Gastroesophageal sphincter (tissue), 4 donors: ENCODE measurements at regions not wholly inside any gene's neighbourhood (a gene's known extent, or its start where the extent isn't known, plus 50 kb on each side); places are given as distances from the start of the nearest gene placed in this dataset.

ENCODE experiments used
- ATAC-seq: fragments of 150-250 bp; one replicate; pipeline ENCODE4 v1.9.1; 2016; ENCODE audit warnings: mild to moderate bottlenecking, moderate library complexity
- H3K27ac ChIP-seq, 4 donors: fragments of 200-600 bp; sonication (generic) in 3 of 4; 1 replicate in 3 of 4; 2 replicates in 1 of 4; pipeline ENCODE4 v1.5.1; 2016 to 2019
- H3K27me3 ChIP-seq: fragments of 200-600 bp; sonication (generic); one replicate; pipeline ENCODE4 v1.5.1; 2019
- H3K36me3 ChIP-seq, 2 donors: fragments of 200-600 bp; sonication (generic); one replicate each; pipeline ENCODE4 v1.5.1; 2019; ENCODE audit warnings: control low read depth in 1 of 2
- H3K4me1 ChIP-seq, 3 donors: fragments of 200-600 bp; sonication (generic); 1 replicate in 2 of 3; 2 replicates in 1 of 3; pipeline ENCODE4 v1.5.1; 2016 to 2019; ENCODE audit warnings: control low read depth in 2 of 3
- H3K4me3 ChIP-seq, 2 donors: fragments of 200-600 bp; sonication (generic); one replicate each; pipeline ENCODE4 v1.5.1; 2019; ENCODE audit warnings: mild to moderate bottlenecking in 1 of 2, moderate library complexity in 1 of 2
- H3K9me3 ChIP-seq, 3 donors: fragments of 200-600 bp; sonication (generic); one replicate each; pipeline ENCODE4 v1.5.1; 2017 to 2019; ENCODE audit warnings: control low read depth in 2 of 3
- EP300 ChIP-seq: sonication (generic); formaldehyde crosslinking; IDR thresholded peaks from one replicate; pipeline ENCODE4 v1.6.1; 2017; ENCODE audit warnings: antibody characterized with exemption, mild to moderate bottlenecking
- POLR2A ChIP-seq, 2 donors: fragments of 450-650 bp; IDR thresholded peaks; one replicate each; pipeline ENCODE4 v1.6.1; 2017; ENCODE audit warnings: antibody characterized with exemption in 2 of 2, mild to moderate bottlenecking in 2 of 2, moderate library complexity in 1 of 2
- POLR2AphosphoS5 ChIP-seq: sonication (generic); formaldehyde crosslinking; IDR thresholded peaks from one replicate; pipeline ENCODE4 v1.6.1; 2017; ENCODE audit warnings: antibody characterized with exemption
- WGBS, 2 donors: methylation state at CpG; one replicate each; pipeline ENCODE4 v1.1.5; 2018; ENCODE audit warnings: low coverage in 1 of 2; 5-methylcytosine and 5-hydroxymethylcytosine counted together
- TF ChIP-seq, protein P1 (sequence below), 4 experiments: fragments of 200-600 bp in 2 of 4; fragments of 450-650 bp in 2 of 4; sonication (generic) in 1 of 4; IDR thresholded peaks; one replicate each; pipeline ENCODE4 v1.5.1; 2017 to 2019; ENCODE audit warnings: antibody characterized with exemption in 4 of 4, mild to moderate bottlenecking in 2 of 4, moderate library complexity in 2 of 4

DNA sequence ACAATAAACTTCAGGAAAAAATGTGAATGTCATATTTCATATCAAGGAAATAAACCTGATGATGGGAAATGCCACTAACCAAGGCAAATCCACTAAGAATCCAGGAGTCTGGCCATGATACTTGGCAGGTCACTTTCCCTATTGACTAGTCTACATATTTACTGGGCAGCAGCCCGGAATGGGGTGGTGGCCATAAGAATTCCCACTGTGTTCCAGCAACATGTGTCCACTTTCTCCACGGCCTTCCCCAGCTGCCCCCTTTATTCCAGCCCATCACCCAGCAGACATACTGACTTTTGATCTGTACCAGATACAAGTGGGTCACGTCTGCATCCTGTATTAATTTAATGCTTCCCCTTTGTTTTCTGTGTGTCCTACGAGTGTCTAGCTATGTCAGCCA is 234.5 kb upstream of the PRDM1 start:
- TF ChIP-seq POLR2AphosphoS5 (no peak), EP300 (no peak), POLR2A (IDR thresholded peaks at IDR 0.05) (no peak)
- TF ChIP-seq, protein P1, sequence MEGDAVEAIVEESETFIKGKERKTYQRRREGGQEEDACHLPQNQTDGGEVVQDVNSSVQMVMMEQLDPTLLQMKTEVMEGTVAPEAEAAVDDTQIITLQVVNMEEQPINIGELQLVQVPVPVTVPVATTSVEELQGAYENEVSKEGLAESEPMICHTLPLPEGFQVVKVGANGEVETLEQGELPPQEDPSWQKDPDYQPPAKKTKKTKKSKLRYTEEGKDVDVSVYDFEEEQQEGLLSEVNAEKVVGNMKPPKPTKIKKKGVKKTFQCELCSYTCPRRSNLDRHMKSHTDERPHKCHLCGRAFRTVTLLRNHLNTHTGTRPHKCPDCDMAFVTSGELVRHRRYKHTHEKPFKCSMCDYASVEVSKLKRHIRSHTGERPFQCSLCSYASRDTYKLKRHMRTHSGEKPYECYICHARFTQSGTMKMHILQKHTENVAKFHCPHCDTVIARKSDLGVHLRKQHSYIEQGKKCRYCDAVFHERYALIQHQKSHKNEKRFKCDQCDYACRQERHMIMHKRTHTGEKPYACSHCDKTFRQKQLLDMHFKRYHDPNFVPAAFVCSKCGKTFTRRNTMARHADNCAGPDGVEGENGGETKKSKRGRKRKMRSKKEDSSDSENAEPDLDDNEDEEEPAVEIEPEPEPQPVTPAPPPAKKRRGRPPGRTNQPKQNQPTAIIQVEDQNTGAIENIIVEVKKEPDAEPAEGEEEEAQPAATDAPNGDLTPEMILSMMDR (IDR thresholded peaks at IDR 0.05) = no peak

DNA sequence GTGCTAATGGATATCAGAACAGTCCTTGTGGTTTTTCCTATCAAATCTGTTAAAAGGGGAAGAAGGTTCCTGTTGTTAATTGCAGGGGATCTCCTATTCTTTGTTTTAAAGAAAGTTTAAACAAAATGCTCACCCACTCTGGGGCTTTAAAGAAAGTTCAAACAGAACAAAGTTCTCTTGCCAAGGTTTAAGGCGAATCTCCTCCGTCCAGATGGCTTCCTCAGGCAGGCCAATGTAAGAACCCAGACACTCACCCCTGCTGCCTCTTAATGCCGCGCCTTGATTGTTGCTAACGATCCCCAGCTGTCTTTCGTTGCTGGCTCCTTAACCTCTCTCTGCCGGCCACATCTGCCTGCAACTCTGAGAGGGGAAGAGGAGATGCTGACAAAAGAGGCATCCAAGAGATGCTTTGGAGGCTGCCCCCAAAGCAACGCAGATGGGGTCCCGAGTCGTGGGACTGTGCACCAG is 235.0 kb upstream of the PRDM1 start:
- no peak overlapping the region for H3K27ac ChIP-seq
- H3K4me1 ChIP-seq = peaks cover 0 to 6% (median 0%) of the 10 kb centered on the region in 3 donors
- no peak overlapping the region for H3K4me3 ChIP-seq
- no peaks in the 10 kb centered on the region for H3K27me3 ChIP-seq
- 36 to 57% methylated on average over 8 to 9 of the region's 10 CpGs for WGBS, 2 donors
- H3K9me3 ChIP-seq = no peaks in the 10 kb centered on the region
- H3K36me3 ChIP-seq = no peaks in the 10 kb centered on the region
- TF ChIP-seq POLR2AphosphoS5 = no peak
- no peak for TF ChIP-seq POLR2A (IDR thresholded peaks at IDR 0.05)
- no peak for TF ChIP-seq EP300
- TF ChIP-seq, protein P1 (IDR thresholded peaks at IDR 0.05) = no peak
- no peak for ATAC-seq

More for the DNA sequence above, 234.5 kb upstream of the PRDM1 start:
- Histone ChIP-seq H3K36me3 (no peaks in the 10 kb centered on the region), H3K9me3 (no peaks in the 10 kb centered on the region), H3K4me3 (no peak overlapping the region), H3K27me3 (no peaks in the 10 kb centered on the region), H3K4me1 (peaks cover 0 to 6% (median 0%) of the 10 kb centered on the region in 3 donors), H3K27ac (no peak overlapping the region)
- WGBS, 2 donors = 66 to 78% methylated on average over 4 of the region's 4 CpGs
- no peak for ATAC-seq

DNA sequence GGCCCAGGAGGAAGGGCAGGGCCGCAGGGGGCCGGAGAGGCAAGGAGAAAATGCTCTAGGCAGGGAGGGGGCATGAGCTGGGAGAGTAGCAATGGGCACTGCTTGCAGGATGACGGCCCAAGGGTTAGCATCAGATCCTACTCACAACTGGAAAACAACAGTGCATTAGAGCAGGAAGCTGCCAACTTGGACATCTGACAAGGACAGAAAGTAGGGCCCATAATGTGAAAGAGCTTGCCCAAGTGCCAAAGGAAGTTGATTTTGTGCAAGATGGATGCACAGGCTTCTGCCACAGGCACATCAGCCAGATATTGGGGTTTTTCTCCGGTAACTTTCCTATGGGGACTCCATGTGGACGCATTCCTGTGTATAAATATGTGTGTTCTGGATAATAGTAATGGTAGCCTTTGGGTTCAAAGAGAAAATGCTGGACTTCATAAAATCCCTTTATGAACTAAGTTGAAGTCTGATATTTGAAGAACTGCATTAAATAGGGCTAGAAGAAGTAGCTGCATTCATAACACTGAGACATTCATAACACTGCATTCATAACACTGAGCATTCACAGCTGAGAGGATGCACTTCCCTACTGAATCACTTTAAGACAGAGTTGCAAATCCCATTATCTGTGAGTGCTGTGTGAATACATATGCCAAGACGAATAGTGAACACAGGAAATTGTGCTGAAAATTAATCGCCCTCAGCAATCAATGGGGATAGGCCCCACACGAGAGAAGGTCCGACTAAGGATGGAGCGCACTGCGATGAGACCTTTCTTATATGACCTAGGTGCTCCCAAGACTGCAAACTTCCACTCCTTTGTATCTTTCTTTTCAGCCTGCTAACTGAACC is 235.6 kb upstream of the PRDM1 start:
- no peak overlapping the region for H3K27ac ChIP-seq
- WGBS, 2 donors = 64 to 81% methylated on average over 7 to 10 of the region's 11 CpGs
- no peak overlapping the region for H3K4me3 ChIP-seq
- no peaks in the 10 kb centered on the region for H3K27me3 ChIP-seq
- TF ChIP-seq EP300 = no peak
- TF ChIP-seq, protein P1 (IDR thresholded peaks at IDR 0.05) = no peak
- TF ChIP-seq POLR2A (IDR thresholded peaks at IDR 0.05) = no peak
- TF ChIP-seq POLR2AphosphoS5 = no peak
- no peak for ATAC-seq
- H3K9me3 ChIP-seq = no peaks in the 10 kb centered on the region
- H3K36me3 ChIP-seq = no peaks in the 10 kb centered on the region
- peaks cover 0 to 6% (median 0%) of the 10 kb centered on the region in 3 donors for H3K4me1 ChIP-seq

DNA sequence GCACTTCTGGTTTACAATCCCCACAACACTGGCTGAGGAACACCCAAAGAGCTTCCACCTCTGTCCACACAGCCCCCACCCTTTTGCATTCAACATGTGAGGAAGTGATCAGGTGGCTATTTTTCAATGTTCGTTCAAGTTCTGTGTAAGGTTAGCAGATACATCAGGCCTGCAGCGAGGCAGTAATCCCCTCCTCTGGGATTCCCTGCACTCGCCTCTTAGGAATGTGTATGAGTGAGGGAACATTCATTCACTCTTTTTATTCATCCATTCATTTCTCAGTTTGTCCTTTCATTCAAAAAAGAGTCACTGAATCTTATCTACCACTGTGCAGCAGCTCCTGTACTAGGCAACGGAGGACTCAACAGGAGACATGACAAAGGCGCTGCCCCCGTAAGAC is 236.4 kb upstream of the PRDM1 start:
- ATAC-seq = no peak
- H3K27ac ChIP-seq = no peak overlapping the region
- no peak for TF ChIP-seq POLR2AphosphoS5
- TF ChIP-seq POLR2A (IDR thresholded peaks at IDR 0.05) = no peak
- TF ChIP-seq EP300 = no peak
- TF ChIP-seq, protein P1 (IDR thresholded peaks at IDR 0.05) = no peak
- H3K4me1 ChIP-seq = peaks cover 0 to 7% (median 0%) of the 10 kb centered on the region in 3 donors
- H3K4me3 ChIP-seq = no peak overlapping the region
- no peaks in the 10 kb centered on the region for H3K9me3 ChIP-seq
- H3K36me3 ChIP-seq = no peaks in the 10 kb centered on the region
- WGBS, 2 donors = 70% methylated on average over 6 of the region's 6 CpGs; no CpG with 5 or more reads in 1 of the 2 donors
- no peaks in the 10 kb centered on the region for H3K27me3 ChIP-seq

DNA sequence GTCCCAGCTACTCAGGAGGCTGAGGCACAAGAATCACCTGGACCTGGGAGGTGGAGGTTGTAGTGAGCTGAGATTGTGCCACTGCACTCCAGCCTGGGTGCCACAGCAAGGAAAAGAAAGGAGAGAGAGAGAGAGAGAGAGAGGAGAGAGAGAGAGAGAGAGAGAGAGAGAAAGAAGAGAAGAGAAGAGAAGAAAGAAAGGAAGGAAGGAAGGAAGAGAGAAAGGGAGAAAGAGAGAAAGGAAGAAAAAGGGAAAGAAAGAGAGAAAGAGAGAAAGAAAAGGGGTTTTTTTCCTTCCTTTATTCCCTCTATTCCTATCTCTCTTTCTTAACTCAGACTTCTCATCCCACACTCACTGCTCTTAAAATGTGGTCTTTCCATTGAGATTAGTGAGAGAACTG is 238.7 kb upstream of the PRDM1 start:
- H3K27ac ChIP-seq = no peak overlapping the region
- no peak overlapping the region for H3K4me3 ChIP-seq
- H3K4me1 ChIP-seq = peaks cover 0 to 15% (median 3%) of the 10 kb centered on the region in 3 donors
- ATAC-seq = no peak
- H3K36me3 ChIP-seq = no peaks in the 10 kb centered on the region
- no peak for TF ChIP-seq POLR2A (IDR thresholded peaks at IDR 0.05)
- TF ChIP-seq EP300 = no peak
- TF ChIP-seq, protein P1 (IDR thresholded peaks at IDR 0.05) = no peak
- TF ChIP-seq POLR2AphosphoS5 = no peak
- no peaks in the 10 kb centered on the region for H3K27me3 ChIP-seq
- no peaks in the 10 kb centered on the region for H3K9me3 ChIP-seq
